HEK293 (cell line): ENCODE measurements at regions not wholly inside any gene's neighbourhood (a gene's known extent, or its start where the extent isn't known, plus 50 kb on each side); places are given as distances from the start of the nearest gene placed in this dataset.

Experiments used
- FEZF1 ChIP-seq: fragments of 450-650 bp; formaldehyde crosslinking; IDR thresholded peaks from 2 replicates; pipeline ENCODE4 v1.5.1; 2016; ENCODE audit warnings: missing biosample characterization, missing genetic modification characterization
- SCRT2 ChIP-seq: fragments of 450-650 bp; formaldehyde crosslinking; IDR thresholded peaks from 2 replicates; pipeline ENCODE4 v1.5.1; 2016; ENCODE audit warnings: missing biosample characterization, missing genetic modification characterization
- ZBTB17 ChIP-seq: fragments of 450-650 bp; formaldehyde crosslinking; IDR thresholded peaks from 2 replicates; pipeline ENCODE4 v1.5.1; 2016; ENCODE audit warnings: missing biosample characterization, missing genetic modification characterization
- ZNF24 ChIP-seq: fragments of 450-650 bp; formaldehyde crosslinking; IDR thresholded peaks from 2 replicates; pipeline ENCODE4 v1.5.1; 2016; ENCODE audit warnings: missing biosample characterization, missing genetic modification characterization
- ZNF501 ChIP-seq: fragments of 450-650 bp; formaldehyde crosslinking; IDR thresholded peaks from 2 replicates; pipeline ENCODE4 v1.5.1; 2016; ENCODE audit warnings: missing biosample characterization, missing genetic modification characterization
- TF ChIP-seq, protein P1 (sequence below): fragments of 450-650 bp; formaldehyde crosslinking; IDR thresholded peaks from 2 replicates; pipeline ENCODE4 v1.5.1; 2016; ENCODE audit warnings: missing biosample characterization, missing genetic modification characterization
- TF ChIP-seq, protein P2 (sequence below): fragments of 450-650 bp; formaldehyde crosslinking; optimal IDR thresholded peaks from 2 replicates; pipeline ENCODE3; 2016; ENCODE audit warnings: missing biosample characterization, mild to moderate bottlenecking, missing genetic modification characterization
- TF ChIP-seq, protein P3 (sequence below): IDR thresholded peaks from 2 replicates; pipeline ENCODE4 v1.6.1; 2011; ENCODE audit warnings: mild to moderate bottlenecking, low read depth, low read length, borderline replicate concordance

DNA sequence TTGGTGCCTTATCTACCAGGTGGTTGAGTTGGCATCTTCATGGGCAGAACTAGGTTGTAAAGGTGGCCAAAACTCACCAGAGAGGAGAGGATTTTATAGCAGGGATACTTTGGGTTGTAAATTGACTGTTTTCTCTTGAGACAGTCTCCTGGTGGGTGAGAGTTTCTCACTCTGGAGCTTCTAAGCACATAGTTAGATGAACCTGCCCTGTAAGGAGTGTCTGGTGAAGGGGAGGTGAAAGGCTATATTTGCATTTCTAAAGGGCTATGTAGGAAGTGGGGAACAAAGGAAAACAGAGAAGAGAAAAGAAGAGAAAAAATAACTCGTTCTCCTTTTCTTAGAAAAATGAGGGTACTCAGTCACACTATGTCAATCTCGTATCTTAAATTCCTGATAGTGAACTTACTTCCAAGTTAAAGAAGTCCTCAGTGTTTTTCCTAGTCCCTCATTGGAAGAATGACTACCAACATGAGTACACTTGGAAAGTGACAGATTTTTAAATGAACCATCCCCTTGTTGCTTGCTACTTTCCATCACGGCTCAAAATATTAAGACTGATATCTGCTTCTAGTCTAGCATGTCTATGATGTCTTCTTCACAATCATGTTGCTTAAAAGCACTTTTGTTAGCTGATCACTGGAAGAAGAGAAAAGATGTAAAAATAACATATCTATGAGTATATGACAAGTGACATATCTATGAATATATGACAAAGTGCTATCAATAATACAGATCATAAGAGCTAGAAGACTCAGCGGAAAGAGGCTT is 113.8 kb upstream of the P2RY1 start:
- TF ChIP-seq FEZF1 (tag by site-specific recombination), result no peak
- TF ChIP-seq SCRT2 (tag by site-specific recombination), result no peak
- no peak for TF ChIP-seq ZNF24 (tag by site-specific recombination)
- TF ChIP-seq, protein P1, sequence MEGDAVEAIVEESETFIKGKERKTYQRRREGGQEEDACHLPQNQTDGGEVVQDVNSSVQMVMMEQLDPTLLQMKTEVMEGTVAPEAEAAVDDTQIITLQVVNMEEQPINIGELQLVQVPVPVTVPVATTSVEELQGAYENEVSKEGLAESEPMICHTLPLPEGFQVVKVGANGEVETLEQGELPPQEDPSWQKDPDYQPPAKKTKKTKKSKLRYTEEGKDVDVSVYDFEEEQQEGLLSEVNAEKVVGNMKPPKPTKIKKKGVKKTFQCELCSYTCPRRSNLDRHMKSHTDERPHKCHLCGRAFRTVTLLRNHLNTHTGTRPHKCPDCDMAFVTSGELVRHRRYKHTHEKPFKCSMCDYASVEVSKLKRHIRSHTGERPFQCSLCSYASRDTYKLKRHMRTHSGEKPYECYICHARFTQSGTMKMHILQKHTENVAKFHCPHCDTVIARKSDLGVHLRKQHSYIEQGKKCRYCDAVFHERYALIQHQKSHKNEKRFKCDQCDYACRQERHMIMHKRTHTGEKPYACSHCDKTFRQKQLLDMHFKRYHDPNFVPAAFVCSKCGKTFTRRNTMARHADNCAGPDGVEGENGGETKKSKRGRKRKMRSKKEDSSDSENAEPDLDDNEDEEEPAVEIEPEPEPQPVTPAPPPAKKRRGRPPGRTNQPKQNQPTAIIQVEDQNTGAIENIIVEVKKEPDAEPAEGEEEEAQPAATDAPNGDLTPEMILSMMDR (tag by site-specific recombination), result no peak
- no peak for TF ChIP-seq ZBTB17 (tag by site-specific recombination)
- TF ChIP-seq, protein P2, sequence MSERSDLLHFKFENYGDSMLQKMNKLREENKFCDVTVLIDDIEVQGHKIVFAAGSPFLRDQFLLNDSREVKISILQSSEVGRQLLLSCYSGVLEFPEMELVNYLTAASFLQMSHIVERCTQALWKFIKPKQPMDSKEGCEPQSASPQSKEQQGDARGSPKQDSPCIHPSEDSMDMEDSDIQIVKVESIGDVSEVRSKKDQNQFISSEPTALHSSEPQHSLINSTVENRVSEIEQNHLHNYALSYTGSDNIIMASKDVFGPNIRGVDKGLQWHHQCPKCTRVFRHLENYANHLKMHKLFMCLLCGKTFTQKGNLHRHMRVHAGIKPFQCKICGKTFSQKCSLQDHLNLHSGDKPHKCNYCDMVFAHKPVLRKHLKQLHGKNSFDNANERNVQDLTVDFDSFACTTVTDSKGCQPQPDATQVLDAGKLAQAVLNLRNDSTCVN, result no peak
- TF ChIP-seq ZNF501 (tag by site-specific recombination), result no peak
- TF ChIP-seq, protein P3, sequence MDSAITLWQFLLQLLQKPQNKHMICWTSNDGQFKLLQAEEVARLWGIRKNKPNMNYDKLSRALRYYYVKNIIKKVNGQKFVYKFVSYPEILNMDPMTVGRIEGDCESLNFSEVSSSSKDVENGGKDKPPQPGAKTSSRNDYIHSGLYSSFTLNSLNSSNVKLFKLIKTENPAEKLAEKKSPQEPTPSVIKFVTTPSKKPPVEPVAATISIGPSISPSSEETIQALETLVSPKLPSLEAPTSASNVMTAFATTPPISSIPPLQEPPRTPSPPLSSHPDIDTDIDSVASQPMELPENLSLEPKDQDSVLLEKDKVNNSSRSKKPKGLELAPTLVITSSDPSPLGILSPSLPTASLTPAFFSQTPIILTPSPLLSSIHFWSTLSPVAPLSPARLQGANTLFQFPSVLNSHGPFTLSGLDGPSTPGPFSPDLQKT, result no peak
